Epithelial cell of esophagus (primary cell): ENCODE measurements at regions not wholly inside any gene's neighbourhood (a gene's known extent, or its start where the extent isn't known, plus 50 kb on each side); places are given as distances from the start of the nearest gene placed in this dataset.

Source experiments
- DNase-seq: peaks from one replicate; pipeline ENCODE4 v3.0.0; 2010; ENCODE audit warnings: low read depth
- H3K4me3 ChIP-seq: 2 replicates; pipeline ENCODE4 v1.5.1; 2011; ENCODE audit warnings: mild to moderate bottlenecking, low read length, control low read depth
- TF ChIP-seq, protein P1 (sequence below): IDR thresholded peaks from 2 replicates; pipeline ENCODE4 v1.5.1; 2011; ENCODE audit warnings: low read depth, mild to moderate bottlenecking, low read length, control low read depth, inconsistent platforms; ENCODE audit not compliant: insufficient read depth; ENCODE audit errors: missing control alignments

GRCh38 chrX:100120956-100121355, 289.1 kb downstream of the PCDH19 start:
- no peak for DNase-seq
- H3K4me3 ChIP-seq: no peak overlapping the region
- TF ChIP-seq, protein P1, sequence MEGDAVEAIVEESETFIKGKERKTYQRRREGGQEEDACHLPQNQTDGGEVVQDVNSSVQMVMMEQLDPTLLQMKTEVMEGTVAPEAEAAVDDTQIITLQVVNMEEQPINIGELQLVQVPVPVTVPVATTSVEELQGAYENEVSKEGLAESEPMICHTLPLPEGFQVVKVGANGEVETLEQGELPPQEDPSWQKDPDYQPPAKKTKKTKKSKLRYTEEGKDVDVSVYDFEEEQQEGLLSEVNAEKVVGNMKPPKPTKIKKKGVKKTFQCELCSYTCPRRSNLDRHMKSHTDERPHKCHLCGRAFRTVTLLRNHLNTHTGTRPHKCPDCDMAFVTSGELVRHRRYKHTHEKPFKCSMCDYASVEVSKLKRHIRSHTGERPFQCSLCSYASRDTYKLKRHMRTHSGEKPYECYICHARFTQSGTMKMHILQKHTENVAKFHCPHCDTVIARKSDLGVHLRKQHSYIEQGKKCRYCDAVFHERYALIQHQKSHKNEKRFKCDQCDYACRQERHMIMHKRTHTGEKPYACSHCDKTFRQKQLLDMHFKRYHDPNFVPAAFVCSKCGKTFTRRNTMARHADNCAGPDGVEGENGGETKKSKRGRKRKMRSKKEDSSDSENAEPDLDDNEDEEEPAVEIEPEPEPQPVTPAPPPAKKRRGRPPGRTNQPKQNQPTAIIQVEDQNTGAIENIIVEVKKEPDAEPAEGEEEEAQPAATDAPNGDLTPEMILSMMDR: no peak

DNA sequence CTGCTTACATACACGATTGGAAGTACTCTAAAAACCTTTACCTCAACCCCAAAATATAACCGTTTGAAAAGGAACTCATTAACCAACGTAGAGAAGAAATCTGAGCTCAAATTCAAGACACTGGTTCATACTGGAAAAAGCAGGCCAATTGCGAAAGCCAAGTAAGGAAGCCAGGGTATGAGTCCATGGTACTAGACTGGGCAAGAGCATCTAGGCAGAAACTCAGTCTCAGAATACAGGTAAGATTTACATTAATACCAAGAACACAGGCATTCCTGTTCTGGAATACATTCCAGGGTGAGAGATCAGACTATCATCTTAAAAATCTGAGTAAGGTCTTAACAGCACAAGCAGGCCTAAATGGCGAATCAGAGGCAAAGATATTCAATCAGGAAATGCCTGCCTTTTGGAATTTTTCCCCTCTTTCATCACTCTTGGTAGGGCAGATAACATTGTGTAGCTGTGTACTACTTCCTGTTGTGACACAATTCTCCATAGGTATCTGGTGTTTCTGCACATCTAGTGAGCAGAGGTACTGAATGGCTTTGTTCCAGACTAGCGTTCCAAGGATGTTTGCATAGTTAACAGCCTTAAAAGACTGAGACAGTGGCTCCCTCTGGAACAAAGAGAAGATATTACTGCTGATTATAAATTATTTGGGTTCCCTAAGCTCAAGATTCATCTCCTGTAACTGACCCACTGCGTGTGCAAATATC, 311.3 kb downstream of the PCDH19 start:
- DNase-seq: peak; percentile 57
- no peak overlapping the region for H3K4me3 ChIP-seq
- TF ChIP-seq, protein P1: peak; percentile 21

- DNase-seq: peak; percentile 39
- no peak overlapping the region for H3K4me3 ChIP-seq
- TF ChIP-seq, protein P1: no peak
Measured at GRCh38 chrX:100090931-100091330, 319.1 kb downstream of the PCDH19 start.

DNA sequence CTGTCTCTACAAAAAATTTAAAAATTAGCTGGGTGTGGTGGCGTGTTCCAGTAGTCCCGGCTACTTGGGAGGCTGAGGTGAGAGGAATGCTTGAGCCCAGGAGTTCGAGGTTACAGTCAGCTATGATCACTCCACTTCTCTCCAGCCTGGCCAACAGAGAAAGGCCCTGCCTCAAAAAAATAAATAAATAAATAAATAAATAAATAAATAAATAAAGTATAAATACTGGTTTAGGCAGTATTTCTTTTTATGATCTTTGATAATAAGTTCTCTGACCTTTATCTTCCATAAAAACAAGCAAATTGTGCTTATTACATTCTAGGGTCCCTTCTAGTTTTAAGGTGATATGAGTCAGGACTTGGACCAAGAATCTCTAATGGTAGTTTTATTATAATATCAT, 320.3 kb downstream of the PCDH19 start:
- no peak for DNase-seq
- TF ChIP-seq, protein P1: no peak

DNA sequence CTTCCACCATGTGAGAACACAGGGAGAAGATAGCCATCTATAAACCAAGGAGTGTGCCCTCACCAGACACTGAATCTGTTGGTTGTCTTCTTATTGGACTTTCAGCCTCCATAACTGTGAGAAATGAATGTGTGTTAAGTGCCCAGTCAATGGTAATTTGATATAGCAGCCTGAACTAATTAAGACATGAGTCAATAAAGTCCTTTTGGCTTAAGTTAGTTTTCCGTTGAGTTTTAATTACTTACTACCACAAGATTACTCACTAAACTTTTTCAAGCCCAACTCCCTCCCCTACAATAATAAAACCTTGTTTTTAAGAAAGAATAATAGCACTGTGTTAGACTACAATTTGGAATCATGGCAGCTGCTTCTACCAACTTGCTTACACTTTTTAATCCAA, 324.2 kb downstream of the PCDH19 start:
- H3K4me3 ChIP-seq: no peak overlapping the region
- TF ChIP-seq, protein P1: no peak
- DNase-seq: no peak

More for the DNA sequence above, 320.3 kb downstream of the PCDH19 start:
- no peak overlapping the region for H3K4me3 ChIP-seq

DNA sequence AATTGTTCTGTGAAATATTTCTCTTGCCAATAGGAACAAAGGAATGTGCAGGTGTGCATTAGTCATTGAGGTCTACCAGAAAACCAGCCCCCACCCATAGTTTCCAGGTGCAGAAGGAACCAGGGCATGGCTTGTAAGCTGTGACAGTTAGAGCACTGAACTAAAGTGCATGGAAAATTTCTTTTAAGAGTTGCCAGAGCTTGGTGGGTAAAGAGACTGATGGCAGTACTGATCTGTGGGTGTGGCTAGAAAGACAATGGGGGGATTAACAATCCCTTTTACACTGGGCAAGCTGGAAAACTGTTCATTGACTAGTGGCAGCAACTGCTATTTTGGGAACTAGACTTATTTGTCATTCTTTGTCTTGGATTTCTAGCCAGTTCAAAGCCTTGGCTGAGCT, 326.9 kb downstream of the PCDH19 start:
- DNase-seq: peak; percentile 39
- TF ChIP-seq, protein P1: no peak

DNA sequence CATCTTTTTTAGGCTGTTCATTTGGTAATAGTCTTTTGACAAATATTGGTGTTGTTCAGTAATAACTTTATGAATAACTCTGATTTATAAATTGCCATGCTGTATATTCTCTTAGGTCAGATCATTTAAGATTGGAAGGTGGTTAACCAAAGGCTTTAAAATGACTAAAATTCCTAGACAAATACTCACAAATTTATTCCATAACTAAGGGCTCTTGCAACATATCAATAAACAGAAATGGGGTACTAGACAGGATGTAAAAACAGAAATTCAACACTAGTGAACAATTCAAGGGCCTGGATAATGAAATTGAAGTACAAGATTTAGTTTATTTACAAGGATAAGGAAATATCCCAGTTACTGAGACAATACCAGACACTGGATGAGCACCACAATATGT, 328.6 kb downstream of the PCDH19 start:
- TF ChIP-seq, protein P1: no peak
- no peak for DNase-seq
- H3K4me3 ChIP-seq: no peak overlapping the region

More for the DNA sequence above, 326.9 kb downstream of the PCDH19 start:
- no peak overlapping the region for H3K4me3 ChIP-seq
